Endothelial cell of umbilical vein (primary cell): ENCODE measurements at regions not wholly inside any gene's neighbourhood (a gene's known extent, or its start where the extent isn't known, plus 50 kb on each side); places are given as distances from the start of the nearest gene placed in this dataset.

Experiments
- BruUV-seq: library from RNA; stranded (reverse); fragments of 400-500 nt; replicated peaks from 2 replicates; lab custom pipeline; 2021; lab: Mats Ljungman, UMichigan
- CTCF ChIA-PET: fragments of 300-600, 350-600 bp; sonication (Branson Sonifier 250); formaldehyde crosslinking; loops from one replicate; lab custom pipeline; 2021; ENCODE audit warnings: antibody characterized with exemption, inconsistent platforms; lab: Charles Lee
- POLR2A ChIA-PET: fragments of 300-600, 350-600 bp; sonication (Branson Sonifier 250); formaldehyde crosslinking; loops from one replicate; lab custom pipeline; 2021; ENCODE audit warnings: antibody characterized with exemption, inconsistent platforms; lab: Charles Lee
- DNase-seq: peaks from one replicate; pipeline ENCODE4 v3.0.0-alpha.2; 2011; ENCODE audit warnings: low read depth, low spot score
- FAIRE-seq: peaks from 2 replicates; lab custom pipeline; 2011; peaks lifted over from hg19 to GRCh38; lab: Jason Lieb, UNC
- H2AFZ ChIP-seq: 2 replicates; pipeline ENCODE4 v1.6.0; 2012; ENCODE audit warnings: low read depth, low read length, control low read depth, inconsistent platforms
- H3K27ac ChIP-seq: 2 replicates; pipeline ENCODE4 v1.5.1; 2011; ENCODE audit warnings: low read depth, mild to moderate bottlenecking, control low read depth, low read length, moderate library complexity; ENCODE audit not compliant: insufficient read depth
- H3K27me3 ChIP-seq, 2 experiments: 2 replicates each; pipeline versions ENCODE4 v1.6.0 to v1.6.1; 2011; ENCODE audit warnings: low read length in 2 of 2, mixed read lengths in 1 of 2; ENCODE audit not compliant: control insufficient read depth in 2 of 2, insufficient read depth in 2 of 2
- H3K36me3 ChIP-seq, 2 experiments: 2 replicates in 1 of 2; 3 replicates in 1 of 2; pipeline ENCODE4 v1.5.1; 2011; ENCODE audit warnings: low read length in 2 of 2, mild to moderate bottlenecking in 1 of 2, moderate library complexity in 1 of 2; ENCODE audit not compliant: control insufficient read depth in 2 of 2, insufficient read depth in 2 of 2; ENCODE audit errors: extremely low read depth in 1 of 2
- H3K4me1 ChIP-seq: 3 replicates; pipeline ENCODE4 v1.5.1; 2011; ENCODE audit warnings: mild to moderate bottlenecking, low read length; ENCODE audit not compliant: control insufficient read depth, insufficient read depth; ENCODE audit errors: extremely low read depth
- H3K4me2 ChIP-seq: 2 replicates; pipeline ENCODE4 v1.6.1; 2011; ENCODE audit warnings: low read length, control low read depth, mixed read lengths; ENCODE audit not compliant: insufficient read depth
- H3K4me3 ChIP-seq, 3 experiments: fragments of 200-600 bp in 1 of 3; sonication (generic), shearing (Covaris generic) in 1 of 3; replicated peaks in 1 of 3; 2 replicates each; pipeline ENCODE4 v1.5.1; 2011 to 2016; ENCODE audit warnings: control low read depth in 3 of 3, low read length in 3 of 3, mild to moderate bottlenecking in 2 of 3, inconsistent platforms in 1 of 3, low read depth in 1 of 3, moderate library complexity in 1 of 3; ENCODE audit not compliant: insufficient read depth in 1 of 3
- H3K79me2 ChIP-seq: 2 replicates; pipeline ENCODE4 v1.6.0; 2012; ENCODE audit warnings: low read length, inconsistent platforms; ENCODE audit not compliant: control insufficient read depth, insufficient read depth
- H3K9ac ChIP-seq: replicated peaks from 2 replicates; pipeline ENCODE3; 2011; ENCODE audit warnings: low read length, control low read depth; ENCODE audit not compliant: insufficient read depth; ENCODE audit errors: extremely low read depth
- H3K9me1 ChIP-seq: replicated peaks from 3 replicates; pipeline ENCODE4 v1.6.0; 2011; ENCODE audit warnings: mild to moderate bottlenecking, low read length; ENCODE audit not compliant: control insufficient read depth, insufficient read depth; ENCODE audit errors: extremely low read depth
- H3K9me3 ChIP-seq: replicated peaks from 2 replicates; pipeline ENCODE4 v1.5.1; 2012; ENCODE audit warnings: low read length, inconsistent platforms; ENCODE audit not compliant: control insufficient read depth, insufficient read depth
- H4K20me1 ChIP-seq: replicated peaks from 2 replicates; pipeline ENCODE3; 2011; ENCODE audit warnings: mild to moderate bottlenecking, low read length; ENCODE audit not compliant: control insufficient read depth, insufficient read depth; ENCODE audit errors: extremely low read depth
- CTCF ChIP-seq, 2 donors: IDR thresholded peaks; 1 replicate in 1 of 2; 2 replicates in 1 of 2; pipeline ENCODE4 v1.5.1; 2011; ENCODE audit warnings: low read length in 2 of 2, mild to moderate bottlenecking in 2 of 2, moderate library complexity in 2 of 2, control low read depth in 1 of 2, inconsistent platforms in 1 of 2, low read depth in 1 of 2; ENCODE audit not compliant: insufficient read depth in 1 of 2; ENCODE audit errors: extremely low read depth in 1 of 2
- EZH2 ChIP-seq: IDR thresholded peaks from 2 replicates; pipeline ENCODE4 v1.6.1; 2012; ENCODE audit warnings: borderline replicate concordance, low read depth, mild to moderate bottlenecking, moderate library complexity, low read length, inconsistent platforms; ENCODE audit not compliant: severe bottlenecking
- FOS ChIP-seq: IDR thresholded peaks from 2 replicates; pipeline ENCODE4 v1.6.1; 2011; ENCODE audit warnings: mild to moderate bottlenecking, low read length, moderate library complexity, borderline replicate concordance; ENCODE audit not compliant: insufficient read depth
- GATA2 ChIP-seq: IDR thresholded peaks from 2 replicates; pipeline ENCODE4 v1.7.0; 2011; ENCODE audit warnings: low read depth, mild to moderate bottlenecking, moderate library complexity, mixed read lengths, low read length; ENCODE audit not compliant: insufficient read length, insufficient read depth
- JUN ChIP-seq: IDR thresholded peaks from 2 replicates; pipeline ENCODE4 v1.6.1; 2011; ENCODE audit warnings: borderline replicate concordance, low read depth; ENCODE audit not compliant: insufficient read length, insufficient read depth
- MAX ChIP-seq: IDR thresholded peaks from 2 replicates; pipeline ENCODE4 v1.6.1; 2011; ENCODE audit not compliant: insufficient read depth, insufficient read length
- MYC ChIP-seq: IDR thresholded peaks from one replicate; pipeline ENCODE4 v1.6.1; 2011; ENCODE audit warnings: mild to moderate bottlenecking, low read depth, low read length
- POLR2A ChIP-seq: IDR thresholded peaks from 2 replicates; pipeline ENCODE4 v1.6.1; 2012; ENCODE audit warnings: low read depth, mild to moderate bottlenecking, control low read depth, low read length
- POLR2AphosphoS5 ChIP-seq: IDR thresholded peaks from 2 replicates; pipeline ENCODE4 v1.6.1; 2012; ENCODE audit warnings: low read depth, mild to moderate bottlenecking, control low read depth, low read length, moderate library complexity; ENCODE audit not compliant: insufficient read depth
- dilution Hi-C: fragments of 300-500 bp; cut with MboI; formaldehyde crosslinking; loops from one replicate; pipeline ENCODE4 v1.15.0; 2019; ENCODE audit warnings: low sequenced_read_pairs; ENCODE audit not compliant: extremely low pct_ligation_motif_present
- intact Hi-C: fragments of 100-400 bp; cut with micrococcal nuclease; formaldehyde crosslinking; loops from one replicate; pipeline ENCODE4 v1.10.0; 2022

GRCh38 chr22:22420580-22420979, 88.0 kb downstream of the ZNF280B start:
- H3K4me1 ChIP-seq = no peaks in the 10 kb centered on the region
- intact Hi-C loops = loop anchor here (5.0 kb wide), 1 partner anchor 213 kb away; no protein-coding TSS in a partner anchor
- POLR2A ChIA-PET = no interaction called here
- CTCF ChIA-PET = interaction anchor here (3.0 kb wide), 1 partner anchor 11 kb away, joined by 58 read pairs; no protein-coding TSS in a partner anchor
- TF ChIP-seq MAX (no peak), POLR2AphosphoS5 (no peak), FOS (no peak), EZH2 (no peak), MYC (no peak), JUN (no peak), GATA2 (no peak), CTCF (IDR thresholded peaks at IDR 0.05; ENCODE audit: extremely low read depth in 1 of 2, insufficient read depth in 1 of 2, low read depth in 1 of 2, low read length in 2 of 2) (no peak), POLR2A (no peak)
- BruUV-seq = no TSS peak
- H3K9ac ChIP-seq = no peak overlapping the region
- dilution Hi-C loops = no loop called here
- H3K9me3 ChIP-seq = no peaks in the 10 kb centered on the region
- H3K79me2 ChIP-seq = no peaks in the 10 kb centered on the region
- H3K4me3 ChIP-seq = no peak overlapping the region
- H3K4me2 ChIP-seq = no peak overlapping the region
- H3K9me1 ChIP-seq = no peaks in the 10 kb centered on the region
- peaks cover 15 to 16% of the 10 kb centered on the region in 2 experiments for H3K27me3 ChIP-seq
- no peak for FAIRE-seq
- no peak for DNase-seq
- no peaks in the 10 kb centered on the region for H3K36me3 ChIP-seq
- H4K20me1 ChIP-seq = no peaks in the 10 kb centered on the region
- no peak overlapping the region for H3K27ac ChIP-seq
- no peak overlapping the region for H2AFZ ChIP-seq
